H1 (cell line): ENCODE measurements at regions not wholly inside any gene's neighbourhood (a gene's known extent, or its start where the extent isn't known, plus 50 kb on each side); places are given as distances from the start of the nearest gene placed in this dataset.

Experiments used
- CTCF ChIA-PET: fragments of 300-600 bp; sonication (Branson Sonifier 250); formaldehyde crosslinking; loops from one replicate; lab custom pipeline; 2021; ENCODE audit not compliant: partially characterized antibody; lab: Charles Lee
- POLR2A ChIA-PET: fragments of 300-600 bp; sonication (Branson Sonifier 250); formaldehyde crosslinking; loops from one replicate; lab custom pipeline; 2021; ENCODE audit warnings: inconsistent platforms; ENCODE audit not compliant: partially characterized antibody; lab: Charles Lee
- DNase-seq, 2 experiments: peaks; one replicate each; pipeline versions ENCODE4 v3.0.0 to v3.0.0-alpha.2; 2010 to 2022; ENCODE audit warnings: low spot score in 2 of 2, low read depth in 1 of 2, mixed read lengths in 1 of 2
- FAIRE-seq: peaks from 2 replicates; lab custom pipeline; 2011; peaks lifted over from hg19 to GRCh38; lab: Jason Lieb, UNC
- H2AFZ ChIP-seq: 2 replicates; pipeline ENCODE4 v1.8.1; 2012; ENCODE audit warnings: low read length, inconsistent platforms
- H2AK5ac ChIP-seq: 2 replicates; pipeline ENCODE4 v1.6.1; 2013; ENCODE audit warnings: low read depth, low read length
- H2BK120ac ChIP-seq: replicated peaks from 2 replicates; pipeline ENCODE3; 2013; ENCODE audit warnings: low read depth, low read length, inconsistent platforms
- H2BK12ac ChIP-seq: 2 replicates; pipeline ENCODE4 v1.6.1; 2013; ENCODE audit warnings: low read depth, low read length
- H2BK15ac ChIP-seq: 2 replicates; pipeline ENCODE4 v1.6.1; 2013; ENCODE audit warnings: low read length
- H2BK20ac ChIP-seq: 2 replicates; pipeline ENCODE4 v1.6.1; 2013; ENCODE audit warnings: low read length
- H2BK5ac ChIP-seq: 2 replicates; pipeline ENCODE4 v1.6.1; 2013; ENCODE audit warnings: low read depth, low read length
- H3K14ac ChIP-seq: 2 replicates; pipeline ENCODE4 v1.6.1; 2013; ENCODE audit warnings: inconsistent platforms; ENCODE audit not compliant: insufficient read length
- H3K18ac ChIP-seq: 2 replicates; pipeline ENCODE4 v1.6.1; 2013; ENCODE audit warnings: low read length; ENCODE audit errors: extremely low read depth
- H3K23ac ChIP-seq: 2 replicates; pipeline ENCODE4 v1.6.1; 2013; ENCODE audit warnings: inconsistent platforms; ENCODE audit not compliant: insufficient read length
- H3K23me2 ChIP-seq: 2 replicates; pipeline ENCODE4 v1.6.1; 2013; ENCODE audit warnings: low read depth, low read length
- H3K27ac ChIP-seq: 2 replicates; pipeline ENCODE4 v1.6.1; 2011; ENCODE audit warnings: low read depth, low read length, inconsistent platforms
- H3K27me3 ChIP-seq, 4 experiments: replicated peaks in 1 of 4; 1 replicate in 1 of 4; 2 replicates in 3 of 4; pipeline versions ENCODE4 v1.6.1 to v1.8.1; 2011 to 2013; ENCODE audit warnings: low read length in 3 of 4, mild to moderate bottlenecking in 3 of 4, inconsistent platforms in 2 of 4, mixed read lengths in 2 of 4, moderate library complexity in 1 of 4; ENCODE audit not compliant: control insufficient read depth in 3 of 4, insufficient read depth in 3 of 4; ENCODE audit errors: extremely low read depth in 1 of 4
- H3K36me3 ChIP-seq, 4 experiments: 2 replicates each; pipeline versions ENCODE4 v1.6.1 to v1.8.1; 2011 to 2013; ENCODE audit warnings: mild to moderate bottlenecking in 4 of 4, low read length in 3 of 4, moderate library complexity in 2 of 4, control low read depth in 1 of 4, inconsistent platforms in 1 of 4; ENCODE audit not compliant: insufficient read depth in 4 of 4, control insufficient read depth in 2 of 4
- H3K4ac ChIP-seq: replicated peaks from 2 replicates; pipeline ENCODE3; 2013; ENCODE audit warnings: low read length, low read depth, mixed read lengths, inconsistent platforms; ENCODE audit not compliant: insufficient read length
- H3K4me1 ChIP-seq, 4 experiments: replicated peaks in 1 of 4; 1 replicate in 1 of 4; 2 replicates in 3 of 4; pipeline versions ENCODE4 v1.6.1 to v1.8.1; 2011 to 2013; ENCODE audit warnings: low read length in 3 of 4, inconsistent platforms in 2 of 4, mixed read lengths in 1 of 4; ENCODE audit not compliant: insufficient read depth in 4 of 4, control insufficient read depth in 3 of 4
- H3K4me2 ChIP-seq, 2 experiments: 2 replicates each; pipeline versions ENCODE4 v1.6.1 to v1.8.1; 2011 to 2013; ENCODE audit warnings: low read depth in 2 of 2, low read length in 2 of 2, control low read depth in 1 of 2, inconsistent platforms in 1 of 2, mild to moderate bottlenecking in 1 of 2; ENCODE audit not compliant: insufficient read depth in 1 of 2
- H3K4me3 ChIP-seq, 4 experiments: fragments of 200-600, 300-600 bp in 1 of 4; sonication (generic), shearing (Covaris generic), sonication (Bioruptor Twin) in 1 of 4; 2 replicates each; pipeline versions ENCODE4 v1.5.1 to v1.8.1; 2011 to 2016; ENCODE audit warnings: low read length in 4 of 4, low read depth in 3 of 4, control low read depth in 2 of 4, inconsistent platforms in 2 of 4, mild to moderate bottlenecking in 2 of 4, mixed read lengths in 1 of 4, moderate library complexity in 1 of 4; ENCODE audit not compliant: insufficient read depth in 2 of 4; ENCODE audit errors: extremely low read depth in 1 of 4
- H3K56ac ChIP-seq: replicated peaks from 2 replicates; pipeline ENCODE3; 2013; ENCODE audit warnings: low read depth, mild to moderate bottlenecking, mixed read lengths, low read length, inconsistent platforms; ENCODE audit not compliant: insufficient read length
- H3K79me1 ChIP-seq: 2 replicates; pipeline ENCODE4 v1.6.1; 2013; ENCODE audit warnings: low read depth, low read length, control low read depth
- H3K79me2 ChIP-seq, 2 experiments: 2 replicates each; pipeline versions ENCODE4 v1.6.1 to v1.8.1; 2012 to 2013; ENCODE audit warnings: low read length in 2 of 2, mild to moderate bottlenecking in 2 of 2, inconsistent platforms in 1 of 2; ENCODE audit not compliant: insufficient read depth in 2 of 2, control insufficient read depth in 1 of 2
- H3K9ac ChIP-seq, 4 experiments: replicated peaks in 1 of 4; 1 replicate in 1 of 4; 2 replicates in 3 of 4; pipeline versions ENCODE4 v1.6.1 to v1.8.1; 2011 to 2013; ENCODE audit warnings: low read depth in 3 of 4, low read length in 3 of 4, control low read depth in 2 of 4, mild to moderate bottlenecking in 2 of 4, moderate library complexity in 2 of 4, inconsistent platforms in 1 of 4; ENCODE audit errors: extremely low read depth in 1 of 4
- H3K9me3 ChIP-seq, 2 experiments: 2 replicates each; pipeline versions ENCODE4 v1.6.1 to v1.8.1; 2012 to 2013; ENCODE audit warnings: mild to moderate bottlenecking in 2 of 2, moderate library complexity in 2 of 2, control low read depth in 1 of 2, inconsistent platforms in 1 of 2, low read depth in 1 of 2, low read length in 1 of 2, mixed read lengths in 1 of 2; ENCODE audit not compliant: insufficient read depth in 2 of 2
- H4K20me1 ChIP-seq, 2 experiments: replicated peaks in 1 of 2; 2 replicates each; pipeline versions ENCODE3 to v1.8.1; 2011 to 2013; ENCODE audit warnings: inconsistent platforms in 2 of 2, low read length in 2 of 2, mild to moderate bottlenecking in 1 of 2; ENCODE audit not compliant: insufficient read depth in 2 of 2, control insufficient read depth in 1 of 2
- H4K5ac ChIP-seq: 2 replicates; pipeline ENCODE4 v1.6.1; 2013; ENCODE audit warnings: low read length, low read depth, mixed read lengths, inconsistent platforms; ENCODE audit not compliant: insufficient read length
- H4K8ac ChIP-seq: 2 replicates; pipeline ENCODE4 v1.8.0; 2013; ENCODE audit warnings: mild to moderate bottlenecking, moderate library complexity, low read length, inconsistent platforms; ENCODE audit not compliant: insufficient read depth; ENCODE audit errors: extremely low read depth
- H4K91ac ChIP-seq: replicated peaks from 2 replicates; pipeline ENCODE3; 2013; ENCODE audit warnings: low read length, mixed read lengths, inconsistent platforms; ENCODE audit not compliant: insufficient read length
- BCL11A ChIP-seq, 2 experiments: IDR thresholded peaks; one replicate each; pipeline ENCODE4 v1.6.1; 2011; ENCODE audit warnings: low read depth in 2 of 2, low read length in 2 of 2, mild to moderate bottlenecking in 2 of 2
- EGR1 ChIP-seq: IDR thresholded peaks from 2 replicates; pipeline ENCODE4 v1.6.1; 2011; ENCODE audit warnings: low read depth, low read length, borderline replicate concordance
- EP300 ChIP-seq, 2 experiments: IDR thresholded peaks; 1 replicate in 1 of 2; 2 replicates in 1 of 2; pipeline ENCODE4 v1.6.1; 2011 to 2012; ENCODE audit warnings: low read depth in 2 of 2, low read length in 2 of 2, mild to moderate bottlenecking in 2 of 2, borderline replicate concordance in 1 of 2, inconsistent platforms in 1 of 2, moderate library complexity in 1 of 2
- GTF2F1 ChIP-seq: IDR thresholded peaks from 2 replicates; pipeline ENCODE4 v1.6.1; 2012; ENCODE audit warnings: low read depth, low read length, improper control_type of control experiment, borderline replicate concordance
- RFX5 ChIP-seq: IDR thresholded peaks from 2 replicates; pipeline ENCODE4 v1.6.1; 2011; ENCODE audit warnings: low read depth, low read length, improper control_type of control experiment, borderline replicate concordance
- TEAD4 ChIP-seq: IDR thresholded peaks from 2 replicates; pipeline ENCODE4 v1.6.1; 2012; ENCODE audit warnings: low read depth, low read length, inconsistent platforms, mixed read lengths
- WGBS, 2 experiments: shearing (Covaris generic) in 1 of 2; methylation state at CpG; one replicate each; pipeline versions ENCODE4 v1.1.6 to v1.1.7; 2013 to 2015; ENCODE audit warnings: low lambda C conversion rate in 2 of 2, mixed read lengths in 2 of 2, inconsistent platforms in 1 of 2, low coverage in 1 of 2, missing lambda C conversion rate in 1 of 2; ENCODE audit not compliant: insufficient replicate concordance in 2 of 2, insufficient coverage in 1 of 2, insufficient read length in 1 of 2; ENCODE audit errors: extremely low coverage in 1 of 2, missing lambda C conversion rate in 1 of 2; 5-methylcytosine and 5-hydroxymethylcytosine counted together
- TF ChIP-seq, protein P1 (sequence below): IDR thresholded peaks from 2 replicates; pipeline ENCODE4 v1.6.1; 2011; ENCODE audit warnings: low read depth, mild to moderate bottlenecking, low read length; ENCODE audit not compliant: insufficient read depth

DNA sequence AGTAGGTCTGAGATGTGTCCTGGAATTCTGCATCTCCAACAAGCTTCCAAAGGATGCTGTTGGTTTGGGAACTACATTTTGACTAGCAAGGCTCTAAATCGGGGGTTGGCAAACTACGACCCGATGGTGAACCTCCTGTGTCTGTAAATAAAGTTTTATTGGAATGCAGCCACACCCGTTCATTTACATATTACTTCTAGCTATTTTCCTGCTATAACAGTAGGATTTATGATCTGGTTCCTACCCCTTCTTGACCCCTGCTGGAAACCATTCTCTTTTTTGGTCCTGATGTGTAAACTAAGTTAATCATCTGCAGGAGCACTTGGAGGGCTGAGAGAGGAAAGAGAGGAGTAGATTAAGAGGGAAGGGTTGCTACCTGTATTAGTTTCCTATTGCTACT, 454.5 kb downstream of the RASEF start:
- Histone ChIP-seq H4K20me1 (no peaks in the 10 kb centered on the region), H3K79me1 (no peaks in the 10 kb centered on the region), H4K91ac (no peak overlapping the region), H3K36me3 (no peaks in the 10 kb centered on the region), H2AFZ (no peak overlapping the region), H3K27ac (no peak overlapping the region), H3K23me2 (no peaks in the 10 kb centered on the region), H2BK5ac (no peak overlapping the region), H3K4me2 (no peak overlapping the region), H4K8ac (no peak overlapping the region), H2BK15ac (no peak overlapping the region), H3K4ac (no peak overlapping the region), H3K23ac (no peak overlapping the region), H3K27me3 (no peaks in the 10 kb centered on the region), H2BK120ac (no peak overlapping the region), H3K79me2 (no peaks in the 10 kb centered on the region), H3K56ac (no peak overlapping the region), H4K5ac (no peak overlapping the region), H2AK5ac (no peak overlapping the region), H3K14ac (no peak overlapping the region), H2BK20ac (no peak overlapping the region), H3K4me3 (no peak overlapping the region), H3K18ac (no peak overlapping the region), H2BK12ac (no peak overlapping the region), H3K9me3 (no peaks in the 10 kb centered on the region), H3K4me1 (0 out of 7 replicates have a peak, but pooled peaks cover 0 to 2% (median 0%) of the 10 kb centered on the region in 4 experiments), H3K9ac (no peak overlapping the region)
- CTCF ChIA-PET, result interaction anchor here (0.5 to 6.4 kb wide), 8 partner anchors 10 to 790 kb away, joined by 3 to 63 read pairs (median 10); no protein-coding TSS in a partner anchor
- DNase-seq, result no peak
- FAIRE-seq, result no peak
- 80% methylated on average over 4 of the region's 4 CpGs; no CpG with 5 or more reads in 1 of the 2 experiments for WGBS, 2 experiments
- TF ChIP-seq GTF2F1 (no peak), RFX5 (no peak), BCL11A (IDR thresholded peaks at IDR 0.05; ENCODE audit: low read depth in 2 of 2, low read length in 2 of 2) (no peak), TEAD4 (no peak), EP300 (IDR thresholded peaks at IDR 0.05; ENCODE audit: borderline replicate concordance in 1 of 2, low read depth in 2 of 2, low read length in 2 of 2) (no peak), EGR1 (no peak)
- TF ChIP-seq, protein P1, sequence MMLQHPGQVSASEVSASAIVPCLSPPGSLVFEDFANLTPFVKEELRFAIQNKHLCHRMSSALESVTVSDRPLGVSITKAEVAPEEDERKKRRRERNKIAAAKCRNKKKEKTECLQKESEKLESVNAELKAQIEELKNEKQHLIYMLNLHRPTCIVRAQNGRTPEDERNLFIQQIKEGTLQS, result no peak
- POLR2A ChIA-PET, result no interaction called here
